ENCODE measurements at regions not wholly inside any gene's neighbourhood (a gene's known extent, or its start where the extent isn't known, plus 50 kb on each side); places are given as distances from the start of the nearest gene placed in this dataset.
"Not testable (repeated sequence)": the region's sequence is repeated elsewhere in the genome, so short reads cannot be mapped to it uniquely, and the experiment has no call there.

- H3K4me3 ChIP-seq (ENCODE audit: control insufficient read depth in 1 of 7, extremely low read depth in 1 of 7, insufficient read depth in 4 of 7, low read depth in 2 of 7, low read length in 6 of 7); H3K4me1 ChIP-seq (ENCODE audit: control extremely low read depth in 1 of 4, control insufficient read depth in 4 of 4, insufficient read depth in 4 of 4, low read length in 3 of 4); DNase-seq; CTCF ChIA-PET; H3K27me3 ChIP-seq (replicated peaks in 2 of 5; ENCODE audit: control insufficient read depth in 4 of 5, insufficient read depth in 5 of 5, low read length in 4 of 5); H3K9me3 ChIP-seq (ENCODE audit: control extremely low read depth in 1 of 5, control insufficient read depth in 4 of 5, insufficient read depth in 2 of 5, low read depth in 1 of 5, low read length in 4 of 5); H3K36me3 ChIP-seq (ENCODE audit: control insufficient read depth in 4 of 4, insufficient read depth in 4 of 4, low read length in 3 of 4); H3K27ac ChIP-seq (ENCODE audit: insufficient read depth in 1 of 2, low read depth in 1 of 2, low read length in 2 of 2, poor library complexity in 1 of 2, severe bottlenecking in 2 of 2); POLR2A ChIA-PET: not testable (repeated sequence)
- 73% methylated on average over 3 of the region's 4 CpGs for WGBS (ENCODE audit: insufficient coverage)
Measured at GRCh38 chr21:9656455-9656854, 864.9 kb upstream of the TPTE start.

GRCh38 chr21:9657779-9658178 is 863.6 kb upstream of the TPTE start:
- H3K36me3 ChIP-seq (ENCODE audit: control insufficient read depth in 4 of 4, insufficient read depth in 4 of 4, low read length in 3 of 4); DNase-seq; H3K27me3 ChIP-seq (replicated peaks in 2 of 5; ENCODE audit: control insufficient read depth in 4 of 5, insufficient read depth in 5 of 5, low read length in 4 of 5); H3K4me3 ChIP-seq (ENCODE audit: control insufficient read depth in 1 of 7, extremely low read depth in 1 of 7, insufficient read depth in 4 of 7, low read depth in 2 of 7, low read length in 6 of 7); POLR2A ChIA-PET; H3K9me3 ChIP-seq (ENCODE audit: control extremely low read depth in 1 of 5, control insufficient read depth in 4 of 5, insufficient read depth in 2 of 5, low read depth in 1 of 5, low read length in 4 of 5); H3K27ac ChIP-seq (ENCODE audit: insufficient read depth in 1 of 2, low read depth in 1 of 2, low read length in 2 of 2, poor library complexity in 1 of 2, severe bottlenecking in 2 of 2); CTCF ChIA-PET; H3K4me1 ChIP-seq (ENCODE audit: control extremely low read depth in 1 of 4, control insufficient read depth in 4 of 4, insufficient read depth in 4 of 4, low read length in 3 of 4): not testable (repeated sequence)
- 68% methylated on average over 5 of the region's 5 CpGs for WGBS (ENCODE audit: insufficient coverage)

GRCh38 chr21:9659877-9660276 is 861.5 kb upstream of the TPTE start:
- H3K27ac ChIP-seq (ENCODE audit: insufficient read depth in 1 of 2, low read depth in 1 of 2, low read length in 2 of 2, poor library complexity in 1 of 2, severe bottlenecking in 2 of 2); CTCF ChIA-PET; POLR2A ChIA-PET; H3K9me3 ChIP-seq (ENCODE audit: control extremely low read depth in 1 of 5, control insufficient read depth in 4 of 5, insufficient read depth in 2 of 5, low read depth in 1 of 5, low read length in 4 of 5); H3K4me3 ChIP-seq (ENCODE audit: control insufficient read depth in 1 of 7, extremely low read depth in 1 of 7, insufficient read depth in 4 of 7, low read depth in 2 of 7, low read length in 6 of 7); H3K36me3 ChIP-seq (ENCODE audit: control insufficient read depth in 4 of 4, insufficient read depth in 4 of 4, low read length in 3 of 4); H3K4me1 ChIP-seq (ENCODE audit: control extremely low read depth in 1 of 4, control insufficient read depth in 4 of 4, insufficient read depth in 4 of 4, low read length in 3 of 4); H3K27me3 ChIP-seq (replicated peaks in 2 of 5; ENCODE audit: control insufficient read depth in 4 of 5, insufficient read depth in 5 of 5, low read length in 4 of 5); DNase-seq: not testable (repeated sequence)
- WGBS (ENCODE audit: insufficient coverage): no CpG with 5 or more reads among the region's 17 CpGs

GRCh38 chr21:9663914-9664729 is 857.3 kb upstream of the TPTE start:
- WGBS (ENCODE audit: insufficient coverage): no CpG with 5 or more reads among the region's 18 CpGs
- H3K27me3 ChIP-seq (replicated peaks in 2 of 5; ENCODE audit: control insufficient read depth in 4 of 5, insufficient read depth in 5 of 5, low read length in 4 of 5); H3K27ac ChIP-seq (ENCODE audit: insufficient read depth in 1 of 2, low read depth in 1 of 2, low read length in 2 of 2, poor library complexity in 1 of 2, severe bottlenecking in 2 of 2); DNase-seq; H3K36me3 ChIP-seq (ENCODE audit: control insufficient read depth in 4 of 4, insufficient read depth in 4 of 4, low read length in 3 of 4); H3K9me3 ChIP-seq (ENCODE audit: control extremely low read depth in 1 of 5, control insufficient read depth in 4 of 5, insufficient read depth in 2 of 5, low read depth in 1 of 5, low read length in 4 of 5); CTCF ChIA-PET; H3K4me1 ChIP-seq (ENCODE audit: control extremely low read depth in 1 of 4, control insufficient read depth in 4 of 4, insufficient read depth in 4 of 4, low read length in 3 of 4); POLR2A ChIA-PET; H3K4me3 ChIP-seq (ENCODE audit: control insufficient read depth in 1 of 7, extremely low read depth in 1 of 7, insufficient read depth in 4 of 7, low read depth in 2 of 7, low read length in 6 of 7): not testable (repeated sequence)

GRCh38 chr21:9675811-9676210 is 845.6 kb upstream of the TPTE start:
- CTCF ChIA-PET; H3K36me3 ChIP-seq (ENCODE audit: control insufficient read depth in 4 of 4, insufficient read depth in 4 of 4, low read length in 3 of 4); POLR2A ChIA-PET; H3K27ac ChIP-seq (ENCODE audit: insufficient read depth in 1 of 2, low read depth in 1 of 2, low read length in 2 of 2, poor library complexity in 1 of 2, severe bottlenecking in 2 of 2); H3K9me3 ChIP-seq (ENCODE audit: control extremely low read depth in 1 of 5, control insufficient read depth in 4 of 5, insufficient read depth in 2 of 5, low read depth in 1 of 5, low read length in 4 of 5); H3K27me3 ChIP-seq (replicated peaks in 2 of 5; ENCODE audit: control insufficient read depth in 4 of 5, insufficient read depth in 5 of 5, low read length in 4 of 5); H3K4me1 ChIP-seq (ENCODE audit: control extremely low read depth in 1 of 4, control insufficient read depth in 4 of 4, insufficient read depth in 4 of 4, low read length in 3 of 4); DNase-seq; H3K4me3 ChIP-seq (ENCODE audit: control insufficient read depth in 1 of 7, extremely low read depth in 1 of 7, insufficient read depth in 4 of 7, low read depth in 2 of 7, low read length in 6 of 7): not testable (repeated sequence)
- WGBS (ENCODE audit: insufficient coverage): no CpG with 5 or more reads among the region's 10 CpGs

GRCh38 chr21:9679029-9679428 is 842.4 kb upstream of the TPTE start:
- H3K27ac ChIP-seq (ENCODE audit: insufficient read depth in 1 of 2, low read depth in 1 of 2, low read length in 2 of 2, poor library complexity in 1 of 2, severe bottlenecking in 2 of 2); CTCF ChIA-PET; H3K4me1 ChIP-seq (ENCODE audit: control extremely low read depth in 1 of 4, control insufficient read depth in 4 of 4, insufficient read depth in 4 of 4, low read length in 3 of 4); POLR2A ChIA-PET; H3K27me3 ChIP-seq (replicated peaks in 2 of 5; ENCODE audit: control insufficient read depth in 4 of 5, insufficient read depth in 5 of 5, low read length in 4 of 5); H3K36me3 ChIP-seq (ENCODE audit: control insufficient read depth in 4 of 4, insufficient read depth in 4 of 4, low read length in 3 of 4); DNase-seq; H3K9me3 ChIP-seq (ENCODE audit: control extremely low read depth in 1 of 5, control insufficient read depth in 4 of 5, insufficient read depth in 2 of 5, low read depth in 1 of 5, low read length in 4 of 5); H3K4me3 ChIP-seq (ENCODE audit: control insufficient read depth in 1 of 7, extremely low read depth in 1 of 7, insufficient read depth in 4 of 7, low read depth in 2 of 7, low read length in 6 of 7): not testable (repeated sequence)
- no CpG with 5 or more reads among the region's 18 CpGs for WGBS (ENCODE audit: insufficient coverage)

GRCh38 chr21:9688945-9689344 is 832.4 kb upstream of the TPTE start:
- H3K9me3 ChIP-seq (ENCODE audit: control extremely low read depth in 1 of 5, control insufficient read depth in 4 of 5, insufficient read depth in 2 of 5, low read depth in 1 of 5, low read length in 4 of 5); H3K4me1 ChIP-seq (ENCODE audit: control extremely low read depth in 1 of 4, control insufficient read depth in 4 of 4, insufficient read depth in 4 of 4, low read length in 3 of 4); H3K4me3 ChIP-seq (ENCODE audit: control insufficient read depth in 1 of 7, extremely low read depth in 1 of 7, insufficient read depth in 4 of 7, low read depth in 2 of 7, low read length in 6 of 7); DNase-seq; H3K27ac ChIP-seq (ENCODE audit: insufficient read depth in 1 of 2, low read depth in 1 of 2, low read length in 2 of 2, poor library complexity in 1 of 2, severe bottlenecking in 2 of 2); H3K27me3 ChIP-seq (replicated peaks in 2 of 5; ENCODE audit: control insufficient read depth in 4 of 5, insufficient read depth in 5 of 5, low read length in 4 of 5); CTCF ChIA-PET; POLR2A ChIA-PET; H3K36me3 ChIP-seq (ENCODE audit: control insufficient read depth in 4 of 4, insufficient read depth in 4 of 4, low read length in 3 of 4): not testable (repeated sequence)
- WGBS (ENCODE audit: insufficient coverage): no CpG with 5 or more reads among the region's 14 CpGs

Data from common myeloid progenitor, CD34-positive (primary cell).